ENCODE measurements at regions not wholly inside any gene's neighbourhood (a gene's known extent, or its start where the extent isn't known, plus 50 kb on each side); places are given as distances from the start of the nearest gene placed in this dataset.

- ChIA-PET POLR2A (no interaction called here), CTCF (interaction anchor here (1.3 kb wide), 1 partner anchor 25 kb away, joined by 3 read pairs; no protein-coding TSS in a partner anchor)
- no peak for DNase-seq (ENCODE audit: extremely low spot score)
- TF ChIP-seq, protein P1, sequence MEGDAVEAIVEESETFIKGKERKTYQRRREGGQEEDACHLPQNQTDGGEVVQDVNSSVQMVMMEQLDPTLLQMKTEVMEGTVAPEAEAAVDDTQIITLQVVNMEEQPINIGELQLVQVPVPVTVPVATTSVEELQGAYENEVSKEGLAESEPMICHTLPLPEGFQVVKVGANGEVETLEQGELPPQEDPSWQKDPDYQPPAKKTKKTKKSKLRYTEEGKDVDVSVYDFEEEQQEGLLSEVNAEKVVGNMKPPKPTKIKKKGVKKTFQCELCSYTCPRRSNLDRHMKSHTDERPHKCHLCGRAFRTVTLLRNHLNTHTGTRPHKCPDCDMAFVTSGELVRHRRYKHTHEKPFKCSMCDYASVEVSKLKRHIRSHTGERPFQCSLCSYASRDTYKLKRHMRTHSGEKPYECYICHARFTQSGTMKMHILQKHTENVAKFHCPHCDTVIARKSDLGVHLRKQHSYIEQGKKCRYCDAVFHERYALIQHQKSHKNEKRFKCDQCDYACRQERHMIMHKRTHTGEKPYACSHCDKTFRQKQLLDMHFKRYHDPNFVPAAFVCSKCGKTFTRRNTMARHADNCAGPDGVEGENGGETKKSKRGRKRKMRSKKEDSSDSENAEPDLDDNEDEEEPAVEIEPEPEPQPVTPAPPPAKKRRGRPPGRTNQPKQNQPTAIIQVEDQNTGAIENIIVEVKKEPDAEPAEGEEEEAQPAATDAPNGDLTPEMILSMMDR (IDR thresholded peaks at IDR 0.05; ENCODE audit: control extremely low read depth, extremely low read depth, low read depth, missing control alignments): no peak
These were observed 668.8 kb upstream of the RGMB start for GRCh38 chr5:98104454-98105188.

DNA sequence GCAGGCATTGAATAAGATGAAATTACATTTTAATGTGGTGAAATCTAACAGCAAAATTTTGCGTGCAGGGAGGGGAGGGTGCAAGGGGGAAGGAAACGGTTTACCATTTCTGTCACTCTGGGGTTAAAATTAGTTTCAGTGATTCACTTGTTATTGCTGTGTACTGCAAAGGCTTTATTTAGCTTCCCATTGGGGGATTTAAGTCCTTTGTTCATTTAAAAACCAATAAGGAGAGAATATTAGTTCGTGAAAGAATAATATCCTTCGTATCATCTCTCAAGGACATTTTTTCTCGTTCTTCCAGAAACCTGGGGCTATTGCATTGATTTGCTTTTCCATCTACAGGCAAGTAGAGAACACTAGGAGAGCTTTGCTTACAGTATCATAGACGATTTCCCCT is 667.8 kb upstream of the RGMB start:
- TF ChIP-seq, protein P1 (IDR thresholded peaks at IDR 0.05; ENCODE audit: control extremely low read depth, extremely low read depth, low read depth, missing control alignments): no peak
- DNase-seq (ENCODE audit: extremely low spot score): no peak
- ChIA-PET POLR2A (no interaction called here), CTCF (no interaction called here)

GRCh38 chr5:98106116-98107031 is 667.1 kb upstream of the RGMB start:
- TF ChIP-seq, protein P1 (IDR thresholded peaks at IDR 0.05; ENCODE audit: control extremely low read depth, extremely low read depth, low read depth, missing control alignments): no peak
- ChIA-PET CTCF (no interaction called here), POLR2A (no interaction called here)
- no peak for DNase-seq (ENCODE audit: extremely low spot score)

DNA sequence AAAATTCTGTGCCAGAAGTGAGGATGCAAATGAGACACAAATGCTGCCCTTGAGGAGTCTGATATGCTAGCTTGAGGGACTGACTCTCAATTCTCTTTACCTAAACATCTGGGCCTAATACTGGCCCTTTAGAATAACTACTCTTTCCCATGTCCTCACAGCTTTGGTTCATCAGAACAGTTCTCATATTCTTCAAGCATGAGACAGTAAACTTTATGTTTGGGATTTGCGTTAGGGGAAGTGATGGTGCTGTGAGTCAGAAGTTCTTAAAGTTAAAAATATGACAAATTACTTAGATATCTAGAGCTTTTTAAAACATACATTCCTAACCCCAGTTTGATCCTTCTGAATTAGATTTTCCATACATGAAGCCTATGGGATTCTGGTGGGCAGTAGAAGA is 665.0 kb upstream of the RGMB start:
- TF ChIP-seq, protein P1 (IDR thresholded peaks at IDR 0.05; ENCODE audit: control extremely low read depth, extremely low read depth, low read depth, missing control alignments): no peak
- CTCF ChIA-PET: interaction anchor here (0.9 to 1.9 kb wide), 3 partner anchors 15 to 37 kb away, joined by 3 to 4 read pairs (median 4); no protein-coding TSS in a partner anchor
- DNase-seq (ENCODE audit: extremely low spot score): no peak
- POLR2A ChIA-PET: no interaction called here

GRCh38 chr5:98109561-98110006 is 663.9 kb upstream of the RGMB start:
- CTCF ChIA-PET: interaction anchor here (0.7 to 1.9 kb wide), 2 partner anchors 13 to 20 kb away, joined by 3 to 4 read pairs; no protein-coding TSS in a partner anchor
- DNase-seq (ENCODE audit: extremely low spot score): no peak
- TF ChIP-seq, protein P1 (IDR thresholded peaks at IDR 0.05; ENCODE audit: control extremely low read depth, extremely low read depth, low read depth, missing control alignments): no peak
- POLR2A ChIA-PET: no interaction called here

GRCh38 chr5:98110282-98110691 is 663.2 kb upstream of the RGMB start:
- CTCF ChIA-PET: interaction anchor here (0.7 kb wide), 1 partner anchor 19 kb away, joined by 3 read pairs; no protein-coding TSS in a partner anchor
- no peak for DNase-seq (ENCODE audit: extremely low spot score)
- POLR2A ChIA-PET: interaction anchor here (0.6 kb wide), 1 partner anchor 508 kb away, joined by 6 read pairs; no protein-coding TSS in a partner anchor
- TF ChIP-seq, protein P1 (IDR thresholded peaks at IDR 0.05; ENCODE audit: control extremely low read depth, extremely low read depth, low read depth, missing control alignments): no peak

All from GM10248 (cell line).